ENCODE measurements at regions not wholly inside any gene's neighbourhood (a gene's known extent, or its start where the extent isn't known, plus 50 kb on each side); places are given as distances from the start of the nearest gene placed in this dataset.

DNA sequence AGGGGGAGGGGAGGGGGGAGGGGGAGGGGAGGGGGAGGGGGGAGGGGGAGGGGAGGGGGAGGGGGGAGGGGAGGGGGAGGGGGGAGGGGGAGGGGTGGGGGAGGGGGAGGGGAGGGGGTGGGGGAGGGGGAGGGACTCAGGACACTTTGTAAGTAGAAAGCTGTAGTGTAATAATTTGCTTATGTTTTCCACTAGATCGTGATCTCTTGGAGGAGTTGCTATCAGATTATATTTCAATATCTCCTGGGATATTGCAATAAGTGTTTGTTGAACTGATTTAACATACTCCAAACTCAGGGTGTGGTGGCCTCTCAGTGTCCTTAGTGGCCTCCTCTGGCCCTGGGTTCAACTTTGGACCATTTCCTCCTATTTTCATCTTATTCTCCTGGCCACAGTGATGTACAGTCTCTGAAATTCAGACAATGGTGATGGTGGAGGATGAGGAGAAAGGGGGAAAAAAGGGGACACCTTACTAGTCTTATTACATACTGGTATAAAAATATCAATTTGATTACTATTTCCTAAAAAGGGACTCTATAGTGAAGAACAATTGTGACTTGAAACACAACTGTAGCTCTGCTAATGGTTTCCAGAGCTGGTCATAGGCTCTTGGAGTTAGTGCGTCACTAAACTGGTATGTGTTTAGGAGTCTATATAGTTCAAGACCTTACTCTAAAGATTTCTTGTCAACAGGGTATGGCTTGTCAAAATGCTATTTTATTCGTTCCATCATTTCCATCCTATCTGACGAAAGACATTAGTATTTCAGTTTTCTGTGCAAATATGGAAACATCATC lies 89.6 kb downstream of the DDX1 start:
- Mint-ChIP-seq H3K27me3 (ENCODE audit: insufficient read depth) (peaks cover 24% of the 10 kb centered on the region), H3K4me3 (no peak overlapping the region), H3K36me3 (ENCODE audit: low read depth) (no peaks in the 10 kb centered on the region), H3K4me1 (ENCODE audit: low read depth) (no peaks in the 10 kb centered on the region), H3K9me3 (no peaks in the 10 kb centered on the region), H3K27ac (no peak overlapping the region)
- TF ChIP-seq, protein P1, sequence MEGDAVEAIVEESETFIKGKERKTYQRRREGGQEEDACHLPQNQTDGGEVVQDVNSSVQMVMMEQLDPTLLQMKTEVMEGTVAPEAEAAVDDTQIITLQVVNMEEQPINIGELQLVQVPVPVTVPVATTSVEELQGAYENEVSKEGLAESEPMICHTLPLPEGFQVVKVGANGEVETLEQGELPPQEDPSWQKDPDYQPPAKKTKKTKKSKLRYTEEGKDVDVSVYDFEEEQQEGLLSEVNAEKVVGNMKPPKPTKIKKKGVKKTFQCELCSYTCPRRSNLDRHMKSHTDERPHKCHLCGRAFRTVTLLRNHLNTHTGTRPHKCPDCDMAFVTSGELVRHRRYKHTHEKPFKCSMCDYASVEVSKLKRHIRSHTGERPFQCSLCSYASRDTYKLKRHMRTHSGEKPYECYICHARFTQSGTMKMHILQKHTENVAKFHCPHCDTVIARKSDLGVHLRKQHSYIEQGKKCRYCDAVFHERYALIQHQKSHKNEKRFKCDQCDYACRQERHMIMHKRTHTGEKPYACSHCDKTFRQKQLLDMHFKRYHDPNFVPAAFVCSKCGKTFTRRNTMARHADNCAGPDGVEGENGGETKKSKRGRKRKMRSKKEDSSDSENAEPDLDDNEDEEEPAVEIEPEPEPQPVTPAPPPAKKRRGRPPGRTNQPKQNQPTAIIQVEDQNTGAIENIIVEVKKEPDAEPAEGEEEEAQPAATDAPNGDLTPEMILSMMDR (IDR thresholded peaks at IDR 0.05) = no peak
- no peak for DNase-seq

- no peaks in the 10 kb centered on the region for H3K4me1 Mint-ChIP-seq (ENCODE audit: low read depth)
- DNase-seq = no peak
- H3K27ac Mint-ChIP-seq = no peak overlapping the region
- TF ChIP-seq, protein P1 (IDR thresholded peaks at IDR 0.05) = no peak
- H3K27me3 Mint-ChIP-seq (ENCODE audit: insufficient read depth) = peaks cover 27% of the 10 kb centered on the region
- H3K9me3 Mint-ChIP-seq = no peaks in the 10 kb centered on the region
- H3K4me3 Mint-ChIP-seq = no peak overlapping the region
- no peaks in the 10 kb centered on the region for H3K36me3 Mint-ChIP-seq (ENCODE audit: low read depth)
Measured at GRCh38 chr2:15682354-15682753, 90.7 kb downstream of the DDX1 start.

- DNase-seq = no peak
Measured at GRCh38 chr2:15684161-15685039, 92.7 kb downstream of the DDX1 start.

DNA sequence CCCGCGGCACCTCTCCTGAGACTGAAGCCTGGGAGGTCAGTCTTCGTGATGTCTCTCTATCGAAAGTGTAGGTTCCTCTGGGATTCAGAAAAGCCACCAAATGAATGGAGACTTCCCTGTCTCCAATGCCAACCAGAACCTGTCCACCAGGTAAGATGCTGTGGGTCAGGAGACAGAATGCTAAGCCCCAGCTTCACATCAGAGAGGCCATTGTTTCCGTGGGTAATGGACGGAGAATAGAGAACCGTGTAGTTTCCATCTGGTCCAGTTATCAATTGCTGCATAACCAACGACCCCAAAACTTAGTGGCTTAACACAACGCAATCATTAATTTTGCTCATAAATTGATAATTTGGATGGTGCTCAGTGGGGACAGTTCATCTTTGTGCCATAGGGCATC lies 93.5 kb downstream of the DDX1 start:
- Mint-ChIP-seq H3K27ac (no peak overlapping the region), H3K27me3 (ENCODE audit: insufficient read depth) (peaks cover 34% of the 10 kb centered on the region), H3K9me3 (no peaks in the 10 kb centered on the region), H3K36me3 (ENCODE audit: low read depth) (no peaks in the 10 kb centered on the region), H3K4me3 (no peak overlapping the region), H3K4me1 (ENCODE audit: low read depth) (no peaks in the 10 kb centered on the region)
- TF ChIP-seq, protein P1 (IDR thresholded peaks at IDR 0.05) = no peak
- no peak for DNase-seq

More at GRCh38 chr2:15684161-15685039, 92.7 kb downstream of the DDX1 start:
- H3K36me3 Mint-ChIP-seq (ENCODE audit: low read depth) = no peaks in the 10 kb centered on the region
- H3K4me1 Mint-ChIP-seq (ENCODE audit: low read depth) = no peaks in the 10 kb centered on the region
- H3K4me3 Mint-ChIP-seq = no peak overlapping the region
- peaks cover 30% of the 10 kb centered on the region for H3K27me3 Mint-ChIP-seq (ENCODE audit: insufficient read depth)
- H3K9me3 Mint-ChIP-seq = no peaks in the 10 kb centered on the region
- no peak overlapping the region for H3K27ac Mint-ChIP-seq
- TF ChIP-seq, protein P1 (IDR thresholded peaks at IDR 0.05) = no peak

- H3K9me3 Mint-ChIP-seq = no peaks in the 10 kb centered on the region
- TF ChIP-seq, protein P1 (IDR thresholded peaks at IDR 0.05) = no peak
- no peak for DNase-seq
- no peaks in the 10 kb centered on the region for H3K36me3 Mint-ChIP-seq (ENCODE audit: low read depth)
- no peak overlapping the region for H3K4me3 Mint-ChIP-seq
- H3K4me1 Mint-ChIP-seq (ENCODE audit: low read depth) = no peaks in the 10 kb centered on the region
- peaks cover 34% of the 10 kb centered on the region for H3K27me3 Mint-ChIP-seq (ENCODE audit: insufficient read depth)
- no peak overlapping the region for H3K27ac Mint-ChIP-seq
Measured at GRCh38 chr2:15686643-15687042, 95.0 kb downstream of the DDX1 start.
